CD4-positive, CD25-positive, alpha-beta regulatory T cell (primary cell): ENCODE measurements at regions not wholly inside any gene's neighbourhood (a gene's known extent, or its start where the extent isn't known, plus 50 kb on each side); places are given as distances from the start of the nearest gene placed in this dataset.

Experiments
- ATAC-seq, 2 donors: fragments of 150-1000 bp; cut with Tn5 transposase; one replicate each; pipeline ENCODE4 v1.10.0; 2021; ENCODE audit warnings: low read depth in 2 of 2, moderate number of reproducible peaks in 2 of 2, moderate library complexity in 1 of 2
- DNase-seq, 3 donors: peaks; one replicate each; pipeline versions ENCODE4 v3.0.0 to v3.0.0-alpha.2; 2012 to 2022; ENCODE audit warnings: mixed read lengths in 1 of 3
- H3K27ac ChIP-seq: one replicate; pipeline ENCODE4 v1.7.0; 2013; ENCODE audit warnings: mild to moderate bottlenecking, low read length; ENCODE audit not compliant: insufficient read depth, poor library complexity, severe bottlenecking
- H3K27me3 ChIP-seq: one replicate; pipeline ENCODE4 v1.7.0; 2013; ENCODE audit warnings: low read length; ENCODE audit not compliant: control insufficient read depth, insufficient read depth
- H3K36me3 ChIP-seq: one replicate; pipeline ENCODE4 v1.7.0; 2013; ENCODE audit warnings: mild to moderate bottlenecking, low read length, moderate library complexity; ENCODE audit not compliant: control insufficient read depth, insufficient read depth
- H3K4me1 ChIP-seq: 2 replicates; pipeline ENCODE4 v1.7.0; 2013; ENCODE audit warnings: mild to moderate bottlenecking, low read length; ENCODE audit not compliant: insufficient read depth, control insufficient read depth, poor library complexity, severe bottlenecking
- H3K4me3 ChIP-seq: one replicate; pipeline ENCODE4 v1.7.0; 2013; ENCODE audit warnings: low read depth, mild to moderate bottlenecking, low read length, moderate library complexity
- H3K9me3 ChIP-seq, 2 experiments: 1 replicate in 1 of 2; 2 replicates in 1 of 2; pipeline ENCODE4 v1.7.0; 2013; ENCODE audit warnings: low read length in 2 of 2, mild to moderate bottlenecking in 1 of 2, moderate library complexity in 1 of 2; ENCODE audit not compliant: control insufficient read depth in 2 of 2
- H3K27ac Mint-ChIP-seq, 3 donors: one replicate each; pipeline ENCODE4 v1.8.0; 2020 to 2022; ENCODE audit warnings: mild to moderate bottlenecking in 3 of 3, mixed read lengths in 3 of 3, moderate library complexity in 2 of 3
- H3K27me3 Mint-ChIP-seq: one replicate; pipeline ENCODE4 v1.8.0; 2022; ENCODE audit warnings: mild to moderate bottlenecking, mixed read lengths
- H3K36me3 Mint-ChIP-seq: one replicate; pipeline ENCODE4 v1.8.0; 2020; ENCODE audit warnings: mixed read lengths
- H3K4me1 Mint-ChIP-seq, 4 donors: one replicate each; pipeline ENCODE4 v1.8.0; 2020 to 2022; ENCODE audit warnings: mixed read lengths in 4 of 4, mild to moderate bottlenecking in 1 of 4
- H3K4me3 Mint-ChIP-seq, 4 donors: one replicate each; pipeline ENCODE4 v1.8.0; 2020 to 2022; ENCODE audit warnings: mild to moderate bottlenecking in 4 of 4, mixed read lengths in 4 of 4, moderate library complexity in 3 of 4
- H3K9me3 Mint-ChIP-seq, 7 donors: one replicate each; pipeline ENCODE4 v1.8.0; 2020 to 2022; ENCODE audit warnings: mixed read lengths in 7 of 7, mild to moderate bottlenecking in 3 of 7, moderate library complexity in 2 of 7

GRCh38 chr2:195480121-195480520 lies 176.9 kb upstream of the SLC39A10 start:
- Histone ChIP-seq H3K9me3 (no peaks in the 10 kb centered on the region), H3K4me1 (peaks cover 8% of the 10 kb centered on the region), H3K27me3 (no peaks in the 10 kb centered on the region), H3K4me3 (no peak overlapping the region), H3K36me3 (no peaks in the 10 kb centered on the region), H3K27ac (no peak overlapping the region)
- Mint-ChIP-seq H3K9me3 (peaks cover 0 to 7% (median 2%) of the 10 kb centered on the region in 7 donors), H3K4me1 (peaks cover 21 to 49% (median 27%) of the 10 kb centered on the region in 4 donors), H3K36me3 (no peaks in the 10 kb centered on the region), H3K4me3 (no peak overlapping the region), H3K27me3 (no peaks in the 10 kb centered on the region), H3K27ac (no peak overlapping the region)
- no peak for DNase-seq
- no peak for ATAC-seq

- peaks cover 8% of the 10 kb centered on the region for H3K4me1 ChIP-seq
- no peak overlapping the region for H3K27ac ChIP-seq
- Mint-ChIP-seq H3K27ac (peak overlapping the region; percentile 5 to 62 (median 52)), H3K4me3 (no peak overlapping the region), H3K27me3 (no peaks in the 10 kb centered on the region), H3K9me3 (peaks cover 0 to 7% (median 2%) of the 10 kb centered on the region in 7 donors), H3K4me1 (peaks cover 21 to 45% (median 24%) of the 10 kb centered on the region in 4 donors), H3K36me3 (no peaks in the 10 kb centered on the region)
- no peak for DNase-seq
- H3K36me3 ChIP-seq: no peaks in the 10 kb centered on the region
- H3K9me3 ChIP-seq: no peaks in the 10 kb centered on the region
- no peaks in the 10 kb centered on the region for H3K27me3 ChIP-seq
- no peak for ATAC-seq
- H3K4me3 ChIP-seq: no peak overlapping the region
Measured at GRCh38 chr2:195479407-195479806, 177.6 kb upstream of the SLC39A10 start.

GRCh38 chr2:195477996-195478382 lies 179.0 kb upstream of the SLC39A10 start:
- no peak for ATAC-seq
- Histone ChIP-seq H3K4me3 (peak overlapping the region; percentile 33), H3K9me3 (no peaks in the 10 kb centered on the region), H3K4me1 (peaks cover 9% of the 10 kb centered on the region), H3K36me3 (no peaks in the 10 kb centered on the region), H3K27me3 (no peaks in the 10 kb centered on the region), H3K27ac (no peak overlapping the region)
- peaks cover 24 to 45% (median 30%) of the 10 kb centered on the region in 4 donors for H3K4me1 Mint-ChIP-seq
- peak overlapping the region in 2 of 3 donors; percentile 4 to 81 for H3K27ac Mint-ChIP-seq
- no peaks in the 10 kb centered on the region for H3K36me3 Mint-ChIP-seq
- H3K4me3 Mint-ChIP-seq: peak overlapping the region in 3 of 4 donors; percentile 0 to 6 (median 2)
- no peak for DNase-seq
- no peaks in the 10 kb centered on the region for H3K27me3 Mint-ChIP-seq
- H3K9me3 Mint-ChIP-seq: peaks cover 0 to 7% (median 2%) of the 10 kb centered on the region in 7 donors

- H3K4me3 ChIP-seq: peak overlapping the region; percentile 33
- no peaks in the 10 kb centered on the region for H3K27me3 ChIP-seq
- no peaks in the 10 kb centered on the region for H3K27me3 Mint-ChIP-seq
- H3K4me3 Mint-ChIP-seq: peak overlapping the region in 2 of 4 donors; percentile 2 to 6
- peaks cover 25 to 44% (median 31%) of the 10 kb centered on the region in 4 donors for H3K4me1 Mint-ChIP-seq
- H3K27ac Mint-ChIP-seq: peak overlapping the region in 2 of 3 donors; percentile 4 to 90
- no peak overlapping the region for H3K27ac ChIP-seq
- peaks cover 0 to 7% (median 2%) of the 10 kb centered on the region in 7 donors for H3K9me3 Mint-ChIP-seq
- no peaks in the 10 kb centered on the region for H3K36me3 Mint-ChIP-seq
- no peaks in the 10 kb centered on the region for H3K9me3 ChIP-seq
- ATAC-seq (peak; percentile 71 to 82), DNase-seq (peak in 2 of 3 donors; percentile 57 to 82)
- no peaks in the 10 kb centered on the region for H3K36me3 ChIP-seq
- H3K4me1 ChIP-seq: peaks cover 13% of the 10 kb centered on the region
Measured at GRCh38 chr2:195477248-195477995, 179.6 kb upstream of the SLC39A10 start.

- peaks cover 24 to 37% (median 29%) of the 10 kb centered on the region in 4 donors for H3K4me1 Mint-ChIP-seq
- Histone ChIP-seq H3K27ac (no peak overlapping the region), H3K36me3 (no peaks in the 10 kb centered on the region), H3K4me3 (no peak overlapping the region), H3K27me3 (no peaks in the 10 kb centered on the region), H3K9me3 (no peaks in the 10 kb centered on the region), H3K4me1 (peaks cover 13% of the 10 kb centered on the region)
- H3K27me3 Mint-ChIP-seq: no peaks in the 10 kb centered on the region
- H3K4me3 Mint-ChIP-seq: no peak overlapping the region
- H3K27ac Mint-ChIP-seq: no peak overlapping the region
- DNase-seq (no peak), ATAC-seq (no peak)
- peaks cover 0 to 4% (median 0%) of the 10 kb centered on the region in 7 donors for H3K9me3 Mint-ChIP-seq
- no peaks in the 10 kb centered on the region for H3K36me3 Mint-ChIP-seq
Measured at GRCh38 chr2:195475336-195475735, 181.7 kb upstream of the SLC39A10 start.

- H3K27me3 ChIP-seq: no peaks in the 10 kb centered on the region
- H3K4me1 ChIP-seq: peaks cover 13% of the 10 kb centered on the region
- no peaks in the 10 kb centered on the region for H3K36me3 ChIP-seq
- no peak for ATAC-seq
- Mint-ChIP-seq H3K36me3 (no peaks in the 10 kb centered on the region), H3K9me3 (peaks cover 0 to 4% (median 0%) of the 10 kb centered on the region in 7 donors), H3K4me3 (no peak overlapping the region), H3K27me3 (no peaks in the 10 kb centered on the region), H3K27ac (peak overlapping the region in 1 of 3 donors; percentile 2), H3K4me1 (peaks cover 19 to 30% (median 22%) of the 10 kb centered on the region in 4 donors)
- no peak for DNase-seq
- no peak overlapping the region for H3K27ac ChIP-seq
- H3K4me3 ChIP-seq: no peak overlapping the region
- no peaks in the 10 kb centered on the region for H3K9me3 ChIP-seq
Measured at GRCh38 chr2:195473862-195474261, 183.2 kb upstream of the SLC39A10 start.

- peaks cover 0 to 4% (median 0%) of the 10 kb centered on the region in 7 donors for H3K9me3 Mint-ChIP-seq
- H3K4me3 Mint-ChIP-seq: no peak overlapping the region
- Histone ChIP-seq H3K27ac (no peak overlapping the region), H3K9me3 (no peaks in the 10 kb centered on the region), H3K36me3 (no peaks in the 10 kb centered on the region), H3K4me3 (no peak overlapping the region), H3K4me1 (peaks cover 5% of the 10 kb centered on the region), H3K27me3 (no peaks in the 10 kb centered on the region)
- H3K36me3 Mint-ChIP-seq: no peaks in the 10 kb centered on the region
- ATAC-seq (no peak), DNase-seq (peak in 1 of 3 donors; percentile 30)
- H3K27ac Mint-ChIP-seq: no peak overlapping the region
- peaks cover 19 to 34% (median 22%) of the 10 kb centered on the region in 4 donors for H3K4me1 Mint-ChIP-seq
- no peaks in the 10 kb centered on the region for H3K27me3 Mint-ChIP-seq
Measured at GRCh38 chr2:195472501-195473234, 184.4 kb upstream of the SLC39A10 start.
